WTC11 (cell line): ENCODE measurements at regions not wholly inside any gene's neighbourhood (a gene's known extent, or its start where the extent isn't known, plus 50 kb on each side); places are given as distances from the start of the nearest gene placed in this dataset.

Experiments used
- ATAC-seq: fragments of 200-7000 bp; cut with Tn5 transposase; 2 replicates; pipeline ENCODE4 v1.10.0; 2021; ENCODE audit warnings: mild to moderate bottlenecking, moderate library complexity
- CTCF ChIA-PET: fragments of 300-600 bp; sonication (Branson Sonifier 250); formaldehyde crosslinking; loops from one replicate; lab custom pipeline; 2021; ENCODE audit warnings: antibody characterized with exemption; lab: Charles Lee
- POLR2A ChIA-PET: fragments of 350-600 bp; sonication (Branson Sonifier 250); formaldehyde crosslinking; loops from one replicate; lab custom pipeline; 2021; ENCODE audit warnings: antibody characterized with exemption; lab: Charles Lee
- DNase-seq: peaks from one replicate; pipeline ENCODE4 v3.0.0; 2021; ENCODE audit warnings: low spot score
- H3K27ac Mint-ChIP-seq: 2 replicates; pipeline ENCODE4 v1.8.0; 2021; ENCODE audit warnings: mixed read lengths
- H3K27me3 Mint-ChIP-seq: 2 replicates; pipeline ENCODE4 v1.8.0; 2021; ENCODE audit warnings: low read depth, mild to moderate bottlenecking, moderate library complexity, mixed read lengths
- H3K36me3 Mint-ChIP-seq: 2 replicates; pipeline ENCODE4 v1.8.0; 2021; ENCODE audit warnings: mixed read lengths
- H3K4me1 Mint-ChIP-seq: 2 replicates; pipeline ENCODE4 v1.8.0; 2022; ENCODE audit warnings: mixed read lengths
- H3K4me3 Mint-ChIP-seq: 2 replicates; pipeline ENCODE4 v1.8.0; 2021; ENCODE audit warnings: mild to moderate bottlenecking, moderate library complexity, mixed read lengths
- H3K9me3 Mint-ChIP-seq: 2 replicates; pipeline ENCODE4 v1.8.0; 2021; ENCODE audit warnings: mixed read lengths
- E2F5 ChIP-seq: sonication (generic); formaldehyde crosslinking; IDR thresholded peaks from 2 replicates; pipeline ENCODE4 v1.8.1; 2022; ENCODE audit warnings: mild to moderate bottlenecking, moderate library complexity, missing genetic modification reagents
- ETV6 ChIP-seq: sonication (generic); formaldehyde crosslinking; IDR thresholded peaks from 2 replicates; pipeline ENCODE4 v1.8.1; 2022; ENCODE audit warnings: mild to moderate bottlenecking, missing genetic modification reagents
- FOXP1 ChIP-seq: sonication (generic); formaldehyde crosslinking; IDR thresholded peaks from 2 replicates; pipeline ENCODE4 v1.8.0; 2022; ENCODE audit warnings: missing genetic modification reagents, mild to moderate bottlenecking, moderate library complexity, borderline replicate concordance
- FOXP4 ChIP-seq: sonication (generic); formaldehyde crosslinking; IDR thresholded peaks from 2 replicates; pipeline ENCODE4 v1.8.0; 2022; ENCODE audit warnings: mild to moderate bottlenecking, missing genetic modification reagents
- GTF2I ChIP-seq: fragments of 250-450 bp; sonication (Bioruptor Pico); conservative IDR thresholded peaks from 2 replicates; pipeline ENCODE4 v1.4.0; 2021; ENCODE audit warnings: mild to moderate bottlenecking
- MYBL2 ChIP-seq: sonication (generic); formaldehyde crosslinking; IDR thresholded peaks from 2 replicates; pipeline ENCODE4 v1.8.1; 2023; ENCODE audit warnings: mild to moderate bottlenecking, moderate library complexity, missing genetic modification reagents
- NR1H2 ChIP-seq: sonication (generic); formaldehyde crosslinking; IDR thresholded peaks from 2 replicates; pipeline ENCODE4 v1.9.0; 2021; ENCODE audit warnings: mild to moderate bottlenecking, moderate library complexity, missing genetic modification reagents
- NR2C2 ChIP-seq: sonication (generic); formaldehyde crosslinking; IDR thresholded peaks from 2 replicates; pipeline ENCODE4 v1.8.0; 2022; ENCODE audit warnings: mild to moderate bottlenecking, missing genetic modification reagents
- PRDM15 ChIP-seq: sonication (generic); formaldehyde crosslinking; IDR thresholded peaks from 2 replicates; pipeline ENCODE4 v1.8.0; 2022; ENCODE audit warnings: missing genetic modification reagents
- PREB ChIP-seq: sonication (generic); formaldehyde crosslinking; IDR thresholded peaks from 2 replicates; pipeline ENCODE4 v1.8.1; 2022; ENCODE audit warnings: mild to moderate bottlenecking, missing genetic modification reagents, moderate library complexity, borderline replicate concordance
- SOX15 ChIP-seq: fragments of 250-450 bp; sonication (Bioruptor Pico); IDR thresholded peaks from 2 replicates; pipeline ENCODE4 v1.9.0; 2021; ENCODE audit warnings: mild to moderate bottlenecking
- SP1 ChIP-seq: sonication (generic); formaldehyde crosslinking; conservative IDR thresholded peaks from 2 replicates; pipeline ENCODE4 v1.8.1; 2022; ENCODE audit warnings: missing genetic modification reagents
- ZBTB43 ChIP-seq: sonication (generic); formaldehyde crosslinking; IDR thresholded peaks from 2 replicates; pipeline ENCODE4 v1.8.1; 2023; ENCODE audit warnings: mild to moderate bottlenecking, missing genetic modification reagents
- ZNF232 ChIP-seq: sonication (generic); formaldehyde crosslinking; IDR thresholded peaks from 2 replicates; pipeline ENCODE4 v1.8.0; 2022; ENCODE audit warnings: mild to moderate bottlenecking, missing genetic modification reagents
- ZNF416 ChIP-seq: fragments of 250-450 bp; sonication (Bioruptor Pico); IDR thresholded peaks from 2 replicates; pipeline ENCODE4 v1.9.0; 2021; ENCODE audit warnings: mild to moderate bottlenecking, inconsistent platforms
- ZNF425 ChIP-seq: fragments of 250-450 bp; sonication (Bioruptor Pico); conservative IDR thresholded peaks from 2 replicates; pipeline ENCODE4 v1.9.0; 2021; ENCODE audit warnings: mild to moderate bottlenecking
- ZNF512 ChIP-seq: sonication (generic); formaldehyde crosslinking; IDR thresholded peaks from 2 replicates; pipeline ENCODE4 v1.8.1; 2022; ENCODE audit warnings: missing genetic modification reagents, borderline replicate concordance
- ZSCAN18 ChIP-seq: fragments of 250-450 bp; sonication (Bioruptor Pico); IDR thresholded peaks from 2 replicates; pipeline ENCODE4 v2.1.2; 2022; ENCODE audit warnings: mild to moderate bottlenecking, moderate library complexity

GRCh38 chr12:123038966-123039365 is 58.5 kb downstream of the ARL6IP4 start:
- no peak overlapping the region for H3K4me3 Mint-ChIP-seq
- H3K4me1 Mint-ChIP-seq, result no peaks in the 10 kb centered on the region
- no peak for TF ChIP-seq SOX15 (CRISPR knock-in tag)
- no peak for TF ChIP-seq FOXP4
- TF ChIP-seq NR2C2 (CRISPR knock-in tag), result no peak
- no peak for TF ChIP-seq ZSCAN18
- TF ChIP-seq E2F5, result no peak
- TF ChIP-seq ZNF232 (CRISPR knock-in tag), result no peak
- TF ChIP-seq NR1H2 (CRISPR knock-in tag), result no peak
- TF ChIP-seq FOXP1, result no peak
- TF ChIP-seq MYBL2 (CRISPR knock-in tag), result no peak
- TF ChIP-seq SP1 (CRISPR knock-in tag), result no peak
- no peak for TF ChIP-seq ZBTB43 (CRISPR knock-in tag)
- TF ChIP-seq GTF2I (CRISPR knock-in tag), result no peak
- TF ChIP-seq ZNF425 (CRISPR knock-in tag), result no peak
- TF ChIP-seq ETV6 (CRISPR knock-in tag), result no peak
- no peak for TF ChIP-seq PREB
- no peak for TF ChIP-seq ZNF512
- no peak for TF ChIP-seq PRDM15 (CRISPR knock-in tag)
- TF ChIP-seq ZNF416 (CRISPR knock-in tag), result no peak

More at GRCh38 chr12:123038966-123039365, 58.5 kb downstream of the ARL6IP4 start:
- H3K36me3 Mint-ChIP-seq, result no peaks in the 10 kb centered on the region
- H3K9me3 Mint-ChIP-seq, result no peaks in the 10 kb centered on the region
- POLR2A ChIA-PET, result no interaction called here
- H3K27ac Mint-ChIP-seq, result no peak overlapping the region
- H3K27me3 Mint-ChIP-seq, result no peaks in the 10 kb centered on the region; the same call in 1 of the 2 replicates
- DNase-seq, result no peak
- ATAC-seq, result no peak
- CTCF ChIA-PET, result no interaction called here
